ENCODE measurements at regions not wholly inside any gene's neighbourhood (a gene's known extent, or its start where the extent isn't known, plus 50 kb on each side); places are given as distances from the start of the nearest gene placed in this dataset.

GRCh38 chr10:4503076-4503475, 322.9 kb upstream of the AKR1E2 start:
- intact Hi-C loops (cut with micrococcal nuclease; ENCODE audit: unreplicated experiment): no loop called here
- TF ChIP-seq TCF7L2 (IDR thresholded peaks at IDR 0.05; ENCODE audit: low read depth, low read length): no peak
- no peak for TF ChIP-seq CTCF (IDR thresholded peaks at IDR 0.05)
- TF ChIP-seq, protein P1, sequence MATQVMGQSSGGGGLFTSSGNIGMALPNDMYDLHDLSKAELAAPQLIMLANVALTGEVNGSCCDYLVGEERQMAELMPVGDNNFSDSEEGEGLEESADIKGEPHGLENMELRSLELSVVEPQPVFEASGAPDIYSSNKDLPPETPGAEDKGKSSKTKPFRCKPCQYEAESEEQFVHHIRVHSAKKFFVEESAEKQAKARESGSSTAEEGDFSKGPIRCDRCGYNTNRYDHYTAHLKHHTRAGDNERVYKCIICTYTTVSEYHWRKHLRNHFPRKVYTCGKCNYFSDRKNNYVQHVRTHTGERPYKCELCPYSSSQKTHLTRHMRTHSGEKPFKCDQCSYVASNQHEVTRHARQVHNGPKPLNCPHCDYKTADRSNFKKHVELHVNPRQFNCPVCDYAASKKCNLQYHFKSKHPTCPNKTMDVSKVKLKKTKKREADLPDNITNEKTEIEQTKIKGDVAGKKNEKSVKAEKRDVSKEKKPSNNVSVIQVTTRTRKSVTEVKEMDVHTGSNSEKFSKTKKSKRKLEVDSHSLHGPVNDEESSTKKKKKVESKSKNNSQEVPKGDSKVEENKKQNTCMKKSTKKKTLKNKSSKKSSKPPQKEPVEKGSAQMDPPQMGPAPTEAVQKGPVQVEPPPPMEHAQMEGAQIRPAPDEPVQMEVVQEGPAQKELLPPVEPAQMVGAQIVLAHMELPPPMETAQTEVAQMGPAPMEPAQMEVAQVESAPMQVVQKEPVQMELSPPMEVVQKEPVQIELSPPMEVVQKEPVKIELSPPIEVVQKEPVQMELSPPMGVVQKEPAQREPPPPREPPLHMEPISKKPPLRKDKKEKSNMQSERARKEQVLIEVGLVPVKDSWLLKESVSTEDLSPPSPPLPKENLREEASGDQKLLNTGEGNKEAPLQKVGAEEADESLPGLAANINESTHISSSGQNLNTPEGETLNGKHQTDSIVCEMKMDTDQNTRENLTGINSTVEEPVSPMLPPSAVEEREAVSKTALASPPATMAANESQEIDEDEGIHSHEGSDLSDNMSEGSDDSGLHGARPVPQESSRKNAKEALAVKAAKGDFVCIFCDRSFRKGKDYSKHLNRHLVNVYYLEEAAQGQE (IDR thresholded peaks at IDR 0.05; ENCODE audit: insufficient read depth in 1 of 2, low read depth in 2 of 2, low read length in 1 of 2): no peak
- no peak for TF ChIP-seq POLR2AphosphoS5 (IDR thresholded peaks at IDR 0.05; ENCODE audit: low read depth, low read length)
- TF ChIP-seq SIN3A (IDR thresholded peaks at IDR 0.05; ENCODE audit: borderline replicate concordance, insufficient read depth, low read depth, low read length): no peak
- ATAC-seq: no peak
- H3K4me1 ChIP-seq (ENCODE audit: control insufficient read depth, insufficient read depth, low read length): peaks cover 4% of the 10 kb centered on the region; the same call in 1 of the 2 replicates
- no peak overlapping the region; the same call in 1 of the 2 replicates for H3K27ac ChIP-seq (ENCODE audit: low read length)
- no peak overlapping the region for H3K4me3 ChIP-seq (ENCODE audit: low read depth in 2 of 2, low read length in 2 of 2)
- peaks cover 4% of the 10 kb centered on the region; the same call in 1 of the 2 replicates for H3K9me3 ChIP-seq (ENCODE audit: control insufficient read depth, insufficient read depth, low read depth, low read length)
- POLR2A ChIA-PET: no interaction called here
- CTCF ChIA-PET: no interaction called here
- no peak for DNase-seq (ENCODE audit: low read depth, low spot score)
- no peaks in the 10 kb centered on the region for H3K27me3 ChIP-seq (ENCODE audit: control insufficient read depth, insufficient read depth, low read length)
- no peaks in the 10 kb centered on the region for H3K36me3 ChIP-seq (ENCODE audit: control insufficient read depth, insufficient read depth, low read length)
- BruUV-seq (replicated peaks): no TSS peak
- in situ Hi-C loops (cut with HindIII; ENCODE audit: low pct_unique_long_range_greater_than_20kb, low sequenced_read_pairs): no loop called here

GRCh38 chr10:4501306-4501705, 324.7 kb upstream of the AKR1E2 start:
- H3K4me3 ChIP-seq (ENCODE audit: low read depth in 2 of 2, low read length in 2 of 2): no peak overlapping the region
- intact Hi-C loops (cut with micrococcal nuclease; ENCODE audit: unreplicated experiment) (no loop called here), in situ Hi-C loops (cut with HindIII; ENCODE audit: low pct_unique_long_range_greater_than_20kb, low sequenced_read_pairs) (no loop called here)
- ChIA-PET POLR2A (no interaction called here), CTCF (no interaction called here)
- peaks cover 4% of the 10 kb centered on the region; the same call in 1 of the 2 replicates for H3K4me1 ChIP-seq (ENCODE audit: control insufficient read depth, insufficient read depth, low read length)
- H3K27me3 ChIP-seq (ENCODE audit: control insufficient read depth, insufficient read depth, low read length): no peaks in the 10 kb centered on the region
- no peak for DNase-seq (ENCODE audit: low read depth, low spot score)
- peak overlapping the region; percentile 23; the same call in 1 of the 2 replicates for H3K27ac ChIP-seq (ENCODE audit: low read length)
- no peak for TF ChIP-seq POLR2AphosphoS5 (IDR thresholded peaks at IDR 0.05; ENCODE audit: low read depth, low read length)
- TF ChIP-seq SIN3A (IDR thresholded peaks at IDR 0.05; ENCODE audit: borderline replicate concordance, insufficient read depth, low read depth, low read length): no peak
- no peak for TF ChIP-seq CTCF (IDR thresholded peaks at IDR 0.05)
- TF ChIP-seq, protein P1 (IDR thresholded peaks at IDR 0.05; ENCODE audit: insufficient read depth in 1 of 2, low read depth in 2 of 2, low read length in 1 of 2): no peak
- TF ChIP-seq TCF7L2 (IDR thresholded peaks at IDR 0.05; ENCODE audit: low read depth, low read length): no peak
- no peak for ATAC-seq
- peaks cover 4% of the 10 kb centered on the region; the same call in 1 of the 2 replicates for H3K9me3 ChIP-seq (ENCODE audit: control insufficient read depth, insufficient read depth, low read depth, low read length)
- BruUV-seq (replicated peaks): no TSS peak
- no peaks in the 10 kb centered on the region for H3K36me3 ChIP-seq (ENCODE audit: control insufficient read depth, insufficient read depth, low read length)

All from Panc1 (cell line).